Trophoblast cell (in vitro differentiated cells and primary cell): ENCODE measurements at regions not wholly inside any gene's neighbourhood (a gene's known extent, or its start where the extent isn't known, plus 50 kb on each side); places are given as distances from the start of the nearest gene placed in this dataset.

Experiments used
- DNase-seq, 2 donors: peaks; one replicate each; pipeline ENCODE4 v3.0.0-alpha.2; 2016
- H2AFZ ChIP-seq: 2 replicates; pipeline ENCODE4 v1.6.1; 2013; ENCODE audit warnings: low read length, moderate library complexity, mild to moderate bottlenecking; ENCODE audit not compliant: insufficient read depth, poor library complexity
- H2AK5ac ChIP-seq: 2 replicates; pipeline ENCODE4 v1.6.1; 2013; ENCODE audit warnings: mild to moderate bottlenecking, low read length
- H2BK120ac ChIP-seq: 2 replicates; pipeline ENCODE4 v1.6.1; 2013; ENCODE audit warnings: low read length, mild to moderate bottlenecking, moderate library complexity; ENCODE audit not compliant: insufficient read depth, poor library complexity
- H2BK12ac ChIP-seq: 2 replicates; pipeline ENCODE4 v1.6.1; 2013; ENCODE audit warnings: mild to moderate bottlenecking, low read length, moderate library complexity
- H2BK5ac ChIP-seq: 2 replicates; pipeline ENCODE4 v1.6.1; 2013; ENCODE audit warnings: low read length, low read depth, moderate library complexity, mild to moderate bottlenecking; ENCODE audit not compliant: poor library complexity
- H3K14ac ChIP-seq: 2 replicates; pipeline ENCODE4 v1.6.1; 2013; ENCODE audit warnings: mild to moderate bottlenecking, low read length
- H3K18ac ChIP-seq: 2 replicates; pipeline ENCODE4 v1.6.1; 2013; ENCODE audit warnings: mild to moderate bottlenecking, low read length
- H3K23ac ChIP-seq: 2 replicates; pipeline ENCODE4 v1.6.1; 2013; ENCODE audit warnings: low read length
- H3K27ac ChIP-seq: 2 replicates; pipeline ENCODE4 v1.5.1; 2013; ENCODE audit warnings: low read depth, mild to moderate bottlenecking, inconsistent platforms, low read length, moderate library complexity
- H3K27me3 ChIP-seq: 2 replicates; pipeline ENCODE4 v1.6.1; 2013; ENCODE audit warnings: inconsistent platforms, mild to moderate bottlenecking, low read length, moderate library complexity; ENCODE audit not compliant: insufficient read depth
- H3K36me3 ChIP-seq, 2 experiments: 1 replicate in 1 of 2; 2 replicates in 1 of 2; pipeline ENCODE4 v1.6.1; 2013; ENCODE audit warnings: low read length in 2 of 2, mild to moderate bottlenecking in 2 of 2, moderate library complexity in 1 of 2; ENCODE audit not compliant: insufficient read depth in 2 of 2, control insufficient read depth in 1 of 2
- H3K4ac ChIP-seq: 2 replicates; pipeline ENCODE4 v1.6.1; 2013; ENCODE audit warnings: low read depth, mild to moderate bottlenecking, low read length, moderate library complexity
- H3K4me1 ChIP-seq, 2 experiments: 1 replicate in 1 of 2; 2 replicates in 1 of 2; pipeline ENCODE4 v1.6.1; 2013; ENCODE audit warnings: low read length in 2 of 2, mild to moderate bottlenecking in 2 of 2, moderate library complexity in 1 of 2; ENCODE audit not compliant: insufficient read depth in 2 of 2, control insufficient read depth in 1 of 2
- H3K4me2 ChIP-seq: 2 replicates; pipeline ENCODE4 v1.6.1; 2013; ENCODE audit warnings: inconsistent platforms, mild to moderate bottlenecking, low read length, moderate library complexity
- H3K4me3 ChIP-seq: 2 replicates; pipeline ENCODE4 v1.5.1; 2013; ENCODE audit warnings: mild to moderate bottlenecking, low read depth, low read length, inconsistent platforms
- H3K79me1 ChIP-seq: one replicate; pipeline ENCODE4 v1.6.1; 2013; ENCODE audit warnings: low read length
- H3K79me2 ChIP-seq: 2 replicates; pipeline ENCODE4 v1.6.1; 2013; ENCODE audit warnings: low read length, mild to moderate bottlenecking; ENCODE audit not compliant: control insufficient read depth, insufficient read depth, poor library complexity
- H3K9ac ChIP-seq: 2 replicates; pipeline ENCODE4 v1.6.1; 2013; ENCODE audit warnings: mild to moderate bottlenecking, low read length
- H3K9me3 ChIP-seq: 2 replicates; pipeline ENCODE4 v1.6.1; 2013; ENCODE audit warnings: low read depth, mild to moderate bottlenecking, control low read depth, inconsistent platforms, low read length; ENCODE audit not compliant: insufficient read depth
- H4K12ac ChIP-seq: 2 replicates; pipeline ENCODE4 v1.6.1; 2013; ENCODE audit warnings: low read depth, mild to moderate bottlenecking, low read length, moderate library complexity
- H4K8ac ChIP-seq: 2 replicates; pipeline ENCODE4 v1.6.1; 2013; ENCODE audit warnings: low read depth, mild to moderate bottlenecking, low read length, moderate library complexity
- H4K91ac ChIP-seq: one replicate; pipeline ENCODE4 v1.6.1; 2013; ENCODE audit warnings: low read depth, mild to moderate bottlenecking, low read length, moderate library complexity
- WGBS: extraction: QIAGEN DNeasy Blood & Tissue Kit; methylation state at CpG from one replicate; pipeline ENCODE4 v1.1.7; 2013; ENCODE audit warnings: missing lambda C conversion rate; ENCODE audit not compliant: insufficient read length, insufficient coverage; ENCODE audit errors: extremely low coverage; 5-methylcytosine and 5-hydroxymethylcytosine counted together

GRCh38 chr7:124267154-124267553, 234.3 kb upstream of the TMEM229A start:
- Histone ChIP-seq H3K36me3 (no peaks in the 10 kb centered on the region), H3K9me3 (no peaks in the 10 kb centered on the region), H3K4me3 (no peak overlapping the region), H3K18ac (no peak overlapping the region), H3K27me3 (no peaks in the 10 kb centered on the region), H3K4me2 (no peak overlapping the region), H3K27ac (no peak overlapping the region), H2AFZ (no peak overlapping the region), H4K91ac (no peak overlapping the region), H3K23ac (no peak overlapping the region), H2BK12ac (no peak overlapping the region), H3K9ac (no peak overlapping the region), H3K79me1 (no peaks in the 10 kb centered on the region), H4K12ac (no peak overlapping the region), H4K8ac (no peak overlapping the region), H2AK5ac (no peak overlapping the region), H3K14ac (no peak overlapping the region), H2BK5ac (no peak overlapping the region), H3K4me1 (no peaks in the 10 kb centered on the region), H3K4ac (no peak overlapping the region), H3K79me2 (no peaks in the 10 kb centered on the region), H2BK120ac (no peak overlapping the region)
- WGBS = no CpG with 5 or more reads among the region's 2 CpGs
- DNase-seq = no peak

- H3K4me3 ChIP-seq = no peak overlapping the region
Measured at GRCh38 chr7:124263232-124263827, 230.5 kb upstream of the TMEM229A start.

GRCh38 chr7:124261710-124262109, 228.8 kb upstream of the TMEM229A start:
- no peak overlapping the region for H4K8ac ChIP-seq
- no peak overlapping the region for H3K4ac ChIP-seq
- no peaks in the 10 kb centered on the region for H3K36me3 ChIP-seq
- H3K4me3 ChIP-seq = no peak overlapping the region
- H3K27ac ChIP-seq = no peak overlapping the region
- no peak overlapping the region for H2BK5ac ChIP-seq
- no peak overlapping the region for H4K91ac ChIP-seq
- no peaks in the 10 kb centered on the region for H3K9me3 ChIP-seq
- no peak overlapping the region for H2BK120ac ChIP-seq
- H3K4me2 ChIP-seq = no peak overlapping the region
- H3K79me1 ChIP-seq = no peaks in the 10 kb centered on the region
- no peaks in the 10 kb centered on the region for H3K27me3 ChIP-seq
- no peak overlapping the region for H3K14ac ChIP-seq
- no peak for DNase-seq
- H2AFZ ChIP-seq = no peak overlapping the region
- no peak overlapping the region for H3K18ac ChIP-seq
- no peak overlapping the region for H4K12ac ChIP-seq
- H3K4me1 ChIP-seq = no peaks in the 10 kb centered on the region
- H3K79me2 ChIP-seq = no peaks in the 10 kb centered on the region
- no peak overlapping the region for H2BK12ac ChIP-seq
- no peak overlapping the region for H2AK5ac ChIP-seq
- no peak overlapping the region for H3K9ac ChIP-seq
- no peak overlapping the region for H3K23ac ChIP-seq
- WGBS = no CpG with 5 or more reads among the region's 2 CpGs

More at GRCh38 chr7:124263232-124263827, 230.5 kb upstream of the TMEM229A start:
- H4K8ac ChIP-seq = no peak overlapping the region
- no peak overlapping the region for H3K14ac ChIP-seq
- H2BK12ac ChIP-seq = peak overlapping the region; percentile 96
- peak overlapping the region; percentile 90 for H4K91ac ChIP-seq
- no peak overlapping the region for H3K9ac ChIP-seq
- H3K79me2 ChIP-seq = no peaks in the 10 kb centered on the region
- H2BK120ac ChIP-seq = no peak overlapping the region
- peak overlapping the region; percentile 39 for H2BK5ac ChIP-seq
- no CpG with 5 or more reads among the region's 4 CpGs for WGBS
- H3K27ac ChIP-seq = no peak overlapping the region
- no peak overlapping the region for H2AFZ ChIP-seq
- no peaks in the 10 kb centered on the region for H3K4me1 ChIP-seq
- H2AK5ac ChIP-seq = no peak overlapping the region
- no peak overlapping the region for H3K4me2 ChIP-seq
- no peak overlapping the region for H3K18ac ChIP-seq
- no peak overlapping the region for H4K12ac ChIP-seq
- no peaks in the 10 kb centered on the region for H3K27me3 ChIP-seq
- H3K9me3 ChIP-seq = no peaks in the 10 kb centered on the region
- H3K36me3 ChIP-seq = no peaks in the 10 kb centered on the region
- no peak overlapping the region for H3K23ac ChIP-seq
- no peak overlapping the region for H3K4ac ChIP-seq
- H3K79me1 ChIP-seq = no peaks in the 10 kb centered on the region
- DNase-seq = peak; percentile 29 to 45

GRCh38 chr7:124257638-124258308, 224.9 kb upstream of the TMEM229A start:
- no peaks in the 10 kb centered on the region for H3K79me1 ChIP-seq
- WGBS = 100% methylated on average over 1 of the region's 5 CpGs
- no peak overlapping the region for H2BK120ac ChIP-seq
- H3K4ac ChIP-seq = no peak overlapping the region
- no peaks in the 10 kb centered on the region for H3K36me3 ChIP-seq
- no peak overlapping the region for H4K91ac ChIP-seq
- no peak for DNase-seq
- H2BK12ac ChIP-seq = no peak overlapping the region
- H3K14ac ChIP-seq = no peak overlapping the region
- H3K27ac ChIP-seq = no peak overlapping the region
- no peaks in the 10 kb centered on the region for H3K79me2 ChIP-seq
- H3K23ac ChIP-seq = no peak overlapping the region
- no peaks in the 10 kb centered on the region for H3K9me3 ChIP-seq
- no peak overlapping the region for H4K12ac ChIP-seq
- H2BK5ac ChIP-seq = no peak overlapping the region
- H3K9ac ChIP-seq = no peak overlapping the region
- H3K4me1 ChIP-seq = no peaks in the 10 kb centered on the region
- no peak overlapping the region for H3K18ac ChIP-seq
- H3K4me2 ChIP-seq = no peak overlapping the region
- no peak overlapping the region for H2AK5ac ChIP-seq
- H3K27me3 ChIP-seq = no peaks in the 10 kb centered on the region
- no peak overlapping the region for H2AFZ ChIP-seq
- no peak overlapping the region for H3K4me3 ChIP-seq
- no peak overlapping the region for H4K8ac ChIP-seq
